IMR-90 (cell line): ENCODE measurements at regions not wholly inside any gene's neighbourhood (a gene's known extent, or its start where the extent isn't known, plus 50 kb on each side); places are given as distances from the start of the nearest gene placed in this dataset.

Experiments
- ATAC-seq: fragments of 200-7000 bp; cut with Tn5 transposase; 2 replicates; pipeline ENCODE4 v1.9.1; 2020; ENCODE audit warnings: low read depth, mild to moderate bottlenecking, moderate library complexity
- BruUV-seq: library from RNA; stranded (reverse); fragments of 400-500 nt; replicated peaks from 2 replicates; lab custom pipeline; 2021; lab: Mats Ljungman, UMichigan
- CTCF ChIA-PET: fragments of 300-600 bp; formaldehyde crosslinking; extraction: SDS; loops from one replicate; lab custom pipeline; 2021; ENCODE audit warnings: antibody characterized with exemption; lab: Yijun Ruan, JAX
- POLR2A ChIA-PET: fragments of 300-600 bp; sonication (Branson Sonifier 250); formaldehyde crosslinking; loops from one replicate; lab custom pipeline; 2022; ENCODE audit warnings: antibody characterized with exemption; ENCODE audit not compliant: unreplicated experiment; lab: Charles Lee
- DNase-seq: peaks from one replicate; pipeline ENCODE4 v3.0.0; 2013
- H2AFZ ChIP-seq: replicated peaks from 2 replicates; pipeline ENCODE3; 2013; ENCODE audit warnings: low read length, mild to moderate bottlenecking; ENCODE audit not compliant: poor library complexity
- H2AK5ac ChIP-seq: 2 replicates; pipeline ENCODE4 v1.6.1; 2013; ENCODE audit warnings: low read depth, low read length, inconsistent platforms
- H2AK9ac ChIP-seq: replicated peaks from 2 replicates; pipeline ENCODE3; 2013; ENCODE audit warnings: mild to moderate bottlenecking, low read depth, low read length, moderate library complexity; ENCODE audit not compliant: poor library complexity
- H2BK120ac ChIP-seq: 2 replicates; pipeline ENCODE4 v1.6.1; 2013; ENCODE audit warnings: low read depth, low read length, inconsistent platforms
- H2BK15ac ChIP-seq: 3 replicates; pipeline ENCODE4 v1.6.1; 2013; ENCODE audit warnings: low read depth, low read length, inconsistent platforms
- H2BK20ac ChIP-seq: 2 replicates; pipeline ENCODE4 v1.6.1; 2013; ENCODE audit warnings: low read depth, mild to moderate bottlenecking, inconsistent platforms, low read length, moderate library complexity
- H2BK5ac ChIP-seq: 2 replicates; pipeline ENCODE4 v1.6.1; 2013; ENCODE audit warnings: mild to moderate bottlenecking, low read depth, low read length, inconsistent platforms; ENCODE audit not compliant: poor library complexity, severe bottlenecking
- H3K14ac ChIP-seq: replicated peaks from 2 replicates; pipeline ENCODE4 v1.6.1; 2013; ENCODE audit warnings: low read depth, low read length, inconsistent platforms
- H3K18ac ChIP-seq: 2 replicates; pipeline ENCODE4 v1.6.1; 2013; ENCODE audit warnings: low read depth, low read length, control low read depth
- H3K23ac ChIP-seq: 2 replicates; pipeline ENCODE4 v1.6.1; 2013; ENCODE audit warnings: low read depth, low read length, inconsistent platforms
- H3K27ac ChIP-seq: 2 replicates; pipeline ENCODE4 v1.5.1; 2013; ENCODE audit warnings: mild to moderate bottlenecking, control low read depth, low read length; ENCODE audit not compliant: insufficient read depth
- H3K27me3 ChIP-seq: 2 replicates; pipeline ENCODE4 v1.6.1; 2013; ENCODE audit warnings: low read length; ENCODE audit not compliant: control insufficient read depth, insufficient read depth
- H3K36me3 ChIP-seq: 2 replicates; pipeline ENCODE4 v1.6.1; 2013; ENCODE audit warnings: low read length, mixed read lengths; ENCODE audit not compliant: control insufficient read depth, insufficient read depth
- H3K4ac ChIP-seq: 2 replicates; pipeline ENCODE4 v1.6.1; 2013; ENCODE audit warnings: low read depth, low read length, inconsistent platforms
- H3K4me1 ChIP-seq: 2 replicates; pipeline ENCODE4 v1.6.1; 2013; ENCODE audit warnings: low read length, mixed read lengths; ENCODE audit not compliant: control insufficient read depth, insufficient read depth
- H3K4me2 ChIP-seq: 2 replicates; pipeline ENCODE4 v1.6.1; 2013; ENCODE audit warnings: low read depth, mild to moderate bottlenecking, control low read depth, low read length, moderate library complexity
- H3K4me3 ChIP-seq: 2 replicates; pipeline ENCODE4 v1.5.1; 2013; ENCODE audit warnings: low read depth, mild to moderate bottlenecking, control low read depth, low read length, moderate library complexity; ENCODE audit not compliant: insufficient read depth
- H3K56ac ChIP-seq: 2 replicates; pipeline ENCODE4 v1.6.1; 2013; ENCODE audit warnings: low read length, inconsistent platforms; ENCODE audit not compliant: insufficient read depth; ENCODE audit errors: extremely low read depth
- H3K79me1 ChIP-seq, 2 experiments: 2 replicates each; pipeline ENCODE4 v1.6.1; 2013; ENCODE audit warnings: low read length in 2 of 2, inconsistent platforms in 1 of 2, low read depth in 1 of 2
- H3K9ac ChIP-seq: 2 replicates; pipeline ENCODE4 v1.6.1; 2013; ENCODE audit warnings: low read depth, low read length, control low read depth
- H3K9me1 ChIP-seq: 2 replicates; pipeline ENCODE4 v1.6.1; 2013; ENCODE audit warnings: low read length, inconsistent platforms; ENCODE audit not compliant: insufficient read depth
- H3K9me3 ChIP-seq: 2 replicates; pipeline ENCODE4 v1.6.1; 2013; ENCODE audit warnings: low read length; ENCODE audit not compliant: control insufficient read depth, insufficient read depth
- H4K20me1 ChIP-seq: 2 replicates; pipeline ENCODE4 v1.6.1; 2013; ENCODE audit warnings: low read length, inconsistent platforms; ENCODE audit not compliant: insufficient read depth
- H4K5ac ChIP-seq: 2 replicates; pipeline ENCODE4 v1.6.1; 2013; ENCODE audit warnings: mild to moderate bottlenecking, low read depth, low read length, control low read depth
- H4K8ac ChIP-seq, 2 experiments: 2 replicates each; pipeline ENCODE4 v1.6.1; 2013; ENCODE audit warnings: low read depth in 2 of 2, low read length in 2 of 2, control low read depth in 1 of 2, inconsistent platforms in 1 of 2
- H4K91ac ChIP-seq: 2 replicates; pipeline ENCODE4 v1.6.1; 2013; ENCODE audit warnings: low read depth, low read length, inconsistent platforms; ENCODE audit not compliant: insufficient read depth
- CEBPB ChIP-seq: IDR thresholded peaks from 2 replicates; pipeline ENCODE4 v1.6.1; 2012; ENCODE audit warnings: low read depth, low read length, improper control_type of control experiment
- MAFK ChIP-seq: IDR thresholded peaks from 2 replicates; pipeline ENCODE4 v1.6.1; 2012; ENCODE audit warnings: low read depth, low read length, improper control_type of control experiment
- MAZ ChIP-seq: IDR thresholded peaks from 2 replicates; pipeline ENCODE4 v1.6.1; 2012; ENCODE audit warnings: low read depth, mild to moderate bottlenecking, low read length, improper control_type of control experiment, moderate library complexity, borderline replicate concordance
- MXI1 ChIP-seq: IDR thresholded peaks from 2 replicates; pipeline ENCODE4 v1.6.1; 2012; ENCODE audit warnings: low read depth, mild to moderate bottlenecking, low read length, moderate library complexity, borderline replicate concordance
- NFE2L2 ChIP-seq: fragments of 150-350 bp; IDR thresholded peaks from 2 replicates; pipeline ENCODE4 v1.6.1; 2016; ENCODE audit warnings: low read depth, mild to moderate bottlenecking, low read length
- POLR2A ChIP-seq: IDR thresholded peaks from 2 replicates; pipeline ENCODE4 v1.6.1; 2012; ENCODE audit warnings: mild to moderate bottlenecking, low read depth, low read length
- RAD21 ChIP-seq: IDR thresholded peaks from 2 replicates; pipeline ENCODE4 v1.6.1; 2012; ENCODE audit warnings: low read length, improper control_type of control experiment
- RCOR1 ChIP-seq: IDR thresholded peaks from 2 replicates; pipeline ENCODE4 v1.6.1; 2012; ENCODE audit warnings: mild to moderate bottlenecking, low read length, improper control_type of control experiment; ENCODE audit not compliant: insufficient replicate concordance
- RFX5 ChIP-seq: IDR thresholded peaks from 2 replicates; pipeline ENCODE4 v1.8.0; 2012; ENCODE audit warnings: low read depth, mild to moderate bottlenecking, low read length, moderate library complexity
- USF2 ChIP-seq: fragments of 150-350 bp; IDR thresholded peaks from 2 replicates; pipeline ENCODE4 v1.6.1; 2017; ENCODE audit warnings: mild to moderate bottlenecking, antibody characterized with exemption, low read length, low read depth
- WGBS, 2 experiments: methylation state at CpG; one replicate each; pipeline versions ENCODE4 v1.1.5 to v1.1.7; 2013; ENCODE audit warnings: missing lambda C conversion rate in 2 of 2; ENCODE audit not compliant: insufficient read length in 1 of 2; ENCODE audit errors: extremely low coverage in 2 of 2; 5-methylcytosine and 5-hydroxymethylcytosine counted together
- dilution Hi-C: fragments of 300-500 bp; cut with HindIII; formaldehyde crosslinking; loops from one replicate; pipeline ENCODE4 v1.14.3; 2018; ENCODE audit warnings: low sequenced_read_pairs; ENCODE audit not compliant: unreplicated experiment
- in situ Hi-C: fragments of 300-500 bp; cut with MboI; formaldehyde crosslinking; loops from 3 replicates; pipeline ENCODE4 v1.14.3; 2019; ENCODE audit warnings: low sequenced_read_pairs, inconsistent platforms, mixed read lengths
- intact Hi-C: fragments of 100-400 bp; cut with micrococcal nuclease; formaldehyde crosslinking; loops from 2 replicates; pipeline ENCODE4 v1.10.0; 2022
- TF ChIP-seq, protein P1 (sequence below): fragments of 150-350 bp; IDR thresholded peaks from 2 replicates; pipeline ENCODE4 v1.6.1; 2016; ENCODE audit warnings: low read depth, mild to moderate bottlenecking, low read length, moderate library complexity, borderline replicate concordance

GRCh38 chr2:128410035-128410757, 91.5 kb upstream of the HS6ST1 start:
- H2AFZ ChIP-seq, result no peak overlapping the region
- 100% methylated on average over 1 of the region's 10 CpGs; no CpG with 5 or more reads in 1 of the 2 experiments for WGBS, 2 experiments
- no peak for DNase-seq
- H3K18ac ChIP-seq, result no peak overlapping the region
- H2AK5ac ChIP-seq, result peak overlapping the region; percentile 93; the same call in 1 of the 2 replicates
- H2BK15ac ChIP-seq, result peak overlapping the region; percentile 92; the same call in 1 of the 3 replicates
- H3K36me3 ChIP-seq, result no peaks in the 10 kb centered on the region
- in situ Hi-C loops (no loop called here), dilution Hi-C loops (no loop called here), intact Hi-C loops (no loop called here)
- H2BK5ac ChIP-seq, result no peak overlapping the region
- no peak overlapping the region for H4K5ac ChIP-seq
- TF ChIP-seq, protein P1, sequence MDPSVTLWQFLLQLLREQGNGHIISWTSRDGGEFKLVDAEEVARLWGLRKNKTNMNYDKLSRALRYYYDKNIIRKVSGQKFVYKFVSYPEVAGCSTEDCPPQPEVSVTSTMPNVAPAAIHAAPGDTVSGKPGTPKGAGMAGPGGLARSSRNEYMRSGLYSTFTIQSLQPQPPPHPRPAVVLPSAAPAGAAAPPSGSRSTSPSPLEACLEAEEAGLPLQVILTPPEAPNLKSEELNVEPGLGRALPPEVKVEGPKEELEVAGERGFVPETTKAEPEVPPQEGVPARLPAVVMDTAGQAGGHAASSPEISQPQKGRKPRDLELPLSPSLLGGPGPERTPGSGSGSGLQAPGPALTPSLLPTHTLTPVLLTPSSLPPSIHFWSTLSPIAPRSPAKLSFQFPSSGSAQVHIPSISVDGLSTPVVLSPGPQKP, result no peak
- TF ChIP-seq MAFK, result no peak
- TF ChIP-seq CEBPB, result no peak
- no peak for TF ChIP-seq RAD21
- no peak for TF ChIP-seq MXI1
- TF ChIP-seq NFE2L2, result no peak
- TF ChIP-seq RCOR1, result no peak
- TF ChIP-seq MAZ, result no peak
- no peak for TF ChIP-seq USF2
- no peak for TF ChIP-seq POLR2A
- no peak for TF ChIP-seq RFX5
- no peaks in the 10 kb centered on the region for H3K9me3 ChIP-seq
- BruUV-seq, result no TSS peak
- H3K4me3 ChIP-seq, result no peak overlapping the region
- no peak overlapping the region; a peak in 1 of 4 replicates for H4K8ac ChIP-seq
- peak overlapping the region; percentile 98 for H2BK120ac ChIP-seq
- H2BK20ac ChIP-seq, result peak overlapping the region; percentile 96
- H2AK9ac ChIP-seq, result no peak overlapping the region
- no peak overlapping the region for H3K27ac ChIP-seq
- H3K9me1 ChIP-seq, result peaks cover 16% of the 10 kb centered on the region; the same call in 1 of the 2 replicates
- no peak overlapping the region for H3K23ac ChIP-seq
- H3K14ac ChIP-seq, result no peak overlapping the region
- H3K79me1 ChIP-seq, result no peaks in the 10 kb centered on the region
- H4K20me1 ChIP-seq, result no peaks in the 10 kb centered on the region
- peak overlapping the region; percentile 92; the same call in 1 of the 2 replicates for H3K4ac ChIP-seq
- peaks cover 10% of the 10 kb centered on the region for H3K4me1 ChIP-seq
- ChIA-PET POLR2A (no interaction called here), CTCF (no interaction called here)
- no peak overlapping the region for H3K4me2 ChIP-seq
- ATAC-seq, result no peak
- no peaks in the 10 kb centered on the region for H3K27me3 ChIP-seq
- no peak overlapping the region for H3K9ac ChIP-seq
- H4K91ac ChIP-seq, result peak overlapping the region; percentile 95; the same call in 1 of the 2 replicates
- no peak overlapping the region for H3K56ac ChIP-seq
